Cerebellar cortex (tissue), 1 donor: ENCODE measurements at regions not wholly inside any gene's neighbourhood (a gene's known extent, or its start where the extent isn't known, plus 50 kb on each side); places are given as distances from the start of the nearest gene placed in this dataset.
A peak's percentile ranks its signal among the peaks of the same experiment; 100 is the strongest.

Experiments used
- DNase-seq: peaks from one replicate; pipeline ENCODE4 v3.0.0-alpha.2; 2015; ENCODE audit warnings: low spot score

DNA sequence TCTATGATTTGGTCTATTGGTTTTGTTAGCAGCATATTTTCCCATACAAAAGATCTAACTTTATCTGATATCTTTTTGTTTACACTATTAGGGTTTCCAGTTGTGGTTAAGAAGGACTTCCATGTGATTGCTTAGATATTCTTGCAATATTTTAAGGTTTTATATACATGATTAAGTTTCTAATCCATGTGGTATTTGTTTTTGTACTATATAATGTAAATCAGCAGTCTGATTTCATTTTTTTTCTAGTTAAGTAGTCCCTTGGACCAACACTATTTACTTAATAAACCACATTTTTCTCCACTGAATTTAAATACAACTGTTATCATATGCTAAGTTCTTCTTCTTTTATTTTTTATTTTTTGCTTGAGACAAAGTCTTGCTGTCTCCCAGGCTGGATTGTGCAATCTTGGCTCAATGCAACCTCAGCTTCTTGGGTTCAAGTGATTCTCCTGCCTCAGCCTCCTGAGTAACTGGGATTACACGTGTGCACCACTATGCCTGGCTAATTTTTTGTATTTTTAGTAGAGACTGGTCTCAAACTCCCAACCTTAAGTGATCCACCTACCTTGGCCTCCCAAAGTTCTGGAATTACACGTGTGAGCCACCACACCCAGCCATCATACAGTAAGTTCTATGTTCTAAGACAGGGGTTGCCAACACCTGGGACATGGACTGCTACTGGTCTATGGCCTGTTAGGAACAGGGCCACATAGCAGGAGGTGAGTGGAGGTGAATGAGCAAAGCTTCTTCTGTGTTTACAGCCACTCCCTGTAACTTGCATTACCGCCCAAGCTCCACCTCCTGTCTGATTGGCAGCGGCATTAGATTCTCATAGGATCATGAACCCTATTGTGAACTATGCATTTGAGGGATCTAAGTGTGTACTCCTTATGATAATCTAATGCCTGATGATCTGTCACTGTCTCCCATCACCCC is 58.5 kb upstream of the RAB27B start:
- no peak for DNase-seq

DNA sequence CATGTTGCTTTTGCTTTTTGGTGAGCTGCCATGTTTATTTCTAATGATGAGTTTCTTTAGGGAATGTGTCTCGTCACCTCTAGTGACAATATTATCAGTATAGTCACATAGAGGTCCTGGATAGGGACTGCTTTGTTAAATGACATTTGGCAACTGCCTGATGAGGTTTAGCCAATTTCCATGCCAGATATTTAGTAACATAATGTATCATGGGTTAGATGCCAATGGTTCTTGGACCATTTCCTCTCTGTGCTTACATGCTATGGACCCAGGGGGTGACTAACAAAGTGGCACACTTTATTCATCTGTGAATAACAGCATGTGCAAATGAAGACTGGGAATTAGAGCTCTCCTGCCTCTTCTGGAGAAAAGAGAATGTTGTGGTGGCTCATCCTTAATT is 56.2 kb upstream of the RAB27B start:
- peak; percentile 82 for DNase-seq

DNA sequence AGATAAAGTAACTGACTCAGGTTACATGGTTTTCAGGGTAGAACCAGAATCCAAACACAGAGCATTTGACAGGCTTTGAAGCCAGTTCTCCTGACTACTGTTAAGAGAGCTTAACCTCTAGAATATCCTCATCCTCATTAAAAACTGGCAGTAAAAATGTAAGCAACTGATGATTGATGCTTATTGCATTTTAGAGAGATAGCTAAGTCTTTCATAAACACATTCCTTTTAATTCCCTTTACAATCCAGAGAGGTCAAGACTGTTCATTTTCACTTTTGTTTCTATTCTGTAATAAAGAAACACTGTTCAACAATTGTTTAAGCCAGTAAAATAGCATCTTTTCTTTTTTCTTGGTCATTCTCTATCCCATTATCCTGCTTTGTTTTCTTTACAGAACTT is 53.9 kb upstream of the RAB27B start:
- DNase-seq = no peak

DNA sequence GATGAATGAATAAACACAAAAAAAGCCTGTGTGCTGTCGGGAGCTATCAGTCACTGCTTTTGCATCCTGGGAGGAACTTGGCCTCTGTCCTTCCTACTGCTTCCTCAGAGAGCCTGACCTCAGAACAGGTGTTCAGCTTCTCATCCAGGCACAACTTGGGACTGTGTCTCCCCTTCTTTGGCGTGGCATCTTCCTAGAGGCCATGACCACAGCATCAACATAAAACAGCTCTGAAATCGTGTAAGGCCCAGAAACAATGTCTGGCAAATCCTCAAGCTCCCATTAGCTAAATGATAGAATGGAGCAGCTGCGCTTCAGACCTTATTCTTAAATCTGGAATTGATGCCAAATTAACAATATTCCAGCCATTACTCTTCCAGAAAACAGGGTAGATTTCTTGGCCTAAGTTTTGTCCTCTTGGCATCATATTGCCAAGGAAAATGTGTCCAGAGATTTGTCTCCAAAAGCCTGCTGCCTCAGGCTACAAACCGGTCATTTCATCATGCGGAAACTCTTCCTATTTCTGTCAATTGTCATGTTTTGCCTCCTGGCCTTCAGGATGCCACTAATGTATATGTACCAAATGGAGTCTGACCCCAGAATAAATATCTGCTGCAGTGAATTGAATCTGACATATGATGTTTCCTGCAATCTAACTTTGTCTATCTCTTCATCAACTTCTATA is 53.2 kb upstream of the RAB27B start:
- DNase-seq = peak; percentile 78

DNA sequence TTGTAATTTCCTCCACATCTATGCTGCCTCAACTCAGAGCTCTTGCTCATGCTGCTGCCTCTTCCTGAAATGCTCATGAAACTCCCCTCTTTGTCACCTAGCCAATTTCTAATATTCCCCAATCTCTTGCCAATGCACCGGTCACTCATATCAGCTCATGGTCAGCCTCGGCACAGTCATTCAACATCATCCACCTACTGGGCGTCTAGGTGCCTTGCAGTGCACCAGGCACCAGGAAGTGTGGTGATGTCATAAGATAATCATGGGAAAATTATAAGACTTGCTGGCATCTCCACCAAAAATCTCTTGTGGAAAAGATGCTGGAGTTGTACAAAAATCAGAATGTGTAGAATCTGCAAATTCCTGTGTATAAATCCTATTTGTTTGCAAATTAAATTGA is 52.6 kb upstream of the RAB27B start:
- DNase-seq = peak; percentile 7

DNA sequence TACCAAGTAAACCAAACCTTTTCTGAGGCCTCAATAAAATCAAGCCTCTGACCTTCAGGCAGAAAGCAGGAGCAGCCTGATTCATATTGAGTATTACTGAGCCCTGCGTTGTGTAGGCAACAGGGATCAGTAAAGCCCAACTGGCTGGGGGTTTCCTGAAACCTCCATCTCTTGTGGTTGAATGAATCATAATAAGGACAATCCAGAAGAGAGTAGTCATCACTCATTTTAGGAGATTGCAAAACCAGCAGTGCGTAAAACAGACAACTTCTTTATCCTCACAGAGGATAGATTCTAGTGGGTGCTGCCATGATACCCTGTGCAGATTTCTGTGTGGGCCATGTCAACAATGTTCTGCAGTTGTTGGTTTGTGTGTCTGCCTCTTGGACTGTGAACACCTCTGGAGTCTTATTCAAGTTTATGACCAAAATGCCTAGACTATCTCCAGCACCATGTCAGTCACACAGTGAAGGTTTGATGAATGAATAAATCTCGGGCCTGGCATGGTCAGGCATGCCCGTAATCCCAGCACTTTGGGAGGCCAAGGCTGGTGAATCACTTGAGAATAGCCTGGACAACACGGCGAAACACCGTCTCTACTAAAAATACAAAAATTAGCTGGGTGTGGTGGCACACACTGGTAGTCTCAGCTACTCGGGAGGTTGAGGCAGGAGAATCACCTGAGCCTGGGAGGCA is 51.8 kb upstream of the RAB27B start:
- DNase-seq = no peak

DNA sequence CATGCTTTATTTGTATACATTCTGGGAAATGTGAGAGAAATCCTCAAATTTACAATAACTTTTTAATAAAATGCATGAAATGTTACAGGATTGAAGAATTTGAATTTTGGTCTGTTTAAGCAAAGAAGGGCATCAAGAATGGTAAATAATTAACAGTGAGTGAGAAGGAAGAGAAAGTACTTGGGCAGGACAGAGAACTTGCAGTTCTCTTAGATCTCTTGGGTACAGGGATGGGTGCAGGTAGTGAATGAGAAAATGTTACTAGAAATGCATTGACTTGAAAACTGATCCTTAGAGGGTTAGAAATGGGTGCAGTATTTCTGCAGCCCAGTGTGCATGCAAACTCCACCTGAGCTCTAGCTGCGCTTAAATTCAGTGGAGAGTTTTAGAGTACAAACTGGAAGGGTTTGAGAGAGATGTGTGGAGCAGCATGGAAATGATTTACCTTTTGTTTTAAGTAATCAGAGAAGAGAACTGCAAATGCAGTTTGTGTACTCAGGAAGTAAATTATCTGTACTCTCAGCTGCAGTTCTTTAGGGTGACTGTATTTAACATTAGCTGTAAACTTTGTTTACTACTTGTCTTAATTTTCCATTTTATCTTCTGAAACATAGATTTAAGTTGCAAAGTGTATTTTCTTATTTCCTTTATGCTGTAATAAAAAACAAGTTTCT is 51.0 kb upstream of the RAB27B start:
- DNase-seq = no peak

DNA sequence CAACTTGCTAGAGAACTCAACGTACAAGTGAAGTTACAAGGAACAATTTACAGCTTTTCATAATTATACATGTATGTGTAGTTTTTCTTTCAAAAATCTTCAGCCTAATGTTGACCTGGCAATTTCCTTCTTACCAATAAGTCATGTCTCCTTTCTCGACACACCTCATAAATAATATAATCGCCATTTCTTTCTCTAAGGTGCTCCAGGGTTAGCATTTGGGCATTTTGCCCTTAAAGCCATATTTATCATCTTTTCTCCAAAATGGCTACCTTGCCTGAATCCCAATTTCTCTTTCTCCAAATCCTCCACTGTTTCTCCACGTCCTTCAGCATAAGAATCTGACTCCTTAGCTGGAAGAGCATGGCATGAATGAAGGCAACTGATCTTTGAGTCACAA is 50.3 kb upstream of the RAB27B start:
- no peak for DNase-seq
